GM23338 (cell line): ENCODE measurements at regions not wholly inside any gene's neighbourhood (a gene's known extent, or its start where the extent isn't known, plus 50 kb on each side); places are given as distances from the start of the nearest gene placed in this dataset.

Experiments
- ATAC-seq: fragments of 200-7000 bp; cut with Tn5 transposase; 3 replicates; pipeline ENCODE4 v1.9.1; 2020
- DNase-seq: peaks from one replicate; pipeline ENCODE4 v3.0.0-alpha.2; 2015; ENCODE audit warnings: low spot score
- H2AFZ ChIP-seq: fragments of 200-600 bp; sonication (generic); 2 replicates; pipeline ENCODE4 v1.8.0; 2016; ENCODE audit warnings: antibody characterized with exemption, mild to moderate bottlenecking, moderate library complexity
- H3F3A ChIP-seq: fragments of 200-600 bp; sonication (generic); replicated peaks from 2 replicates; pipeline ENCODE4 v1.8.0; 2017; ENCODE audit warnings: antibody characterized with exemption, mixed run types, low read depth
- H3K27ac ChIP-seq: fragments of 200-600 bp; sonication (generic); 2 replicates; pipeline ENCODE4 v1.6.1; 2016; ENCODE audit warnings: low read depth
- H3K27me3 ChIP-seq: fragments of 200-600 bp; sonication (generic); 2 replicates; pipeline ENCODE4 v1.8.0; 2016; ENCODE audit warnings: mild to moderate bottlenecking, mixed run types, moderate library complexity; ENCODE audit not compliant: insufficient read depth
- H3K36me3 ChIP-seq: fragments of 200-600 bp; sonication (generic); 2 replicates; pipeline ENCODE4 v1.8.0; 2016; ENCODE audit warnings: mild to moderate bottlenecking; ENCODE audit not compliant: insufficient read depth
- H3K4me1 ChIP-seq: fragments of 200-600 bp; sonication (generic); 2 replicates; pipeline ENCODE4 v1.8.0; 2016; ENCODE audit warnings: mild to moderate bottlenecking, moderate library complexity; ENCODE audit not compliant: insufficient read depth
- H3K4me2 ChIP-seq: fragments of 200-600 bp; sonication (generic); 2 replicates; pipeline ENCODE4 v1.7.1; 2017; ENCODE audit warnings: mixed run types
- H3K4me3 ChIP-seq: fragments of 200-600 bp; sonication (generic); 2 replicates; pipeline ENCODE4 v1.6.1; 2016; ENCODE audit warnings: mixed run types
- H3K79me2 ChIP-seq: fragments of 200-600 bp; sonication (generic); replicated peaks from 2 replicates; pipeline ENCODE4 v1.8.0; 2017; ENCODE audit warnings: mild to moderate bottlenecking; ENCODE audit not compliant: insufficient read depth
- H3K9me2 ChIP-seq: fragments of 200-600 bp; sonication (generic); 2 replicates; pipeline ENCODE4 v1.8.0; 2017; ENCODE audit not compliant: insufficient read depth
- H4K20me1 ChIP-seq: fragments of 200-600 bp; sonication (generic); replicated peaks from 2 replicates; pipeline ENCODE4 v1.8.0; 2017; ENCODE audit warnings: mild to moderate bottlenecking; ENCODE audit not compliant: insufficient read depth
- H3K27ac Mint-ChIP-seq: 2 replicates; pipeline ENCODE4 v1.8.0; 2020; ENCODE audit warnings: inconsistent platforms, mild to moderate bottlenecking, moderate library complexity, mixed read lengths
- H3K27me3 Mint-ChIP-seq: 3 replicates; pipeline ENCODE4 v1.8.0; 2022; ENCODE audit warnings: low read depth, mild to moderate bottlenecking, moderate library complexity, mixed read lengths, inconsistent platforms; ENCODE audit not compliant: insufficient read depth, poor library complexity
- H3K36me3 Mint-ChIP-seq: 3 replicates; pipeline ENCODE4 v1.8.0; 2021; ENCODE audit warnings: low read depth, mild to moderate bottlenecking, inconsistent platforms, moderate library complexity, mixed read lengths
- H3K4me1 Mint-ChIP-seq: 3 replicates; pipeline ENCODE4 v1.8.0; 2020; ENCODE audit warnings: mild to moderate bottlenecking, inconsistent platforms, mixed read lengths
- H3K4me3 Mint-ChIP-seq: 3 replicates; pipeline ENCODE4 v1.8.0; 2021; ENCODE audit warnings: moderate library complexity, mild to moderate bottlenecking, inconsistent platforms, mixed read lengths
- H3K9me3 Mint-ChIP-seq: 3 replicates; pipeline ENCODE4 v1.8.0; 2020; ENCODE audit warnings: moderate library complexity, mild to moderate bottlenecking, inconsistent platforms, mixed read lengths
- CREB1 ChIP-seq: fragments of 250-450 bp; sonication (Bioruptor Pico); IDR thresholded peaks from 2 replicates; pipeline ENCODE4 v1.5.0; 2020; ENCODE audit warnings: low read depth, mild to moderate bottlenecking, moderate library complexity
- EZH2 ChIP-seq: fragments of 200-600 bp; sonication (generic); IDR thresholded peaks from one replicate; pipeline ENCODE4 v1.8.0; 2017; ENCODE audit warnings: antibody characterized with exemption, mild to moderate bottlenecking, low read depth; ENCODE audit not compliant: unreplicated experiment
- JUNB ChIP-seq: IDR thresholded peaks from one replicate; pipeline ENCODE4 v1.6.1; 2016; ENCODE audit warnings: antibody characterized with exemption; ENCODE audit not compliant: unreplicated experiment
- STAT1 ChIP-seq: IDR thresholded peaks from one replicate; pipeline ENCODE4 v1.6.1; 2016; ENCODE audit warnings: antibody characterized with exemption; ENCODE audit not compliant: unreplicated experiment
- TF ChIP-seq, protein P1 (sequence below): IDR thresholded peaks from 2 replicates; pipeline ENCODE4 v1.6.1; 2016; ENCODE audit warnings: antibody characterized with exemption
- TF ChIP-seq, protein P2 (sequence below), 2 experiments: fragments of 200-600 bp in 1 of 2; sonication (generic) in 1 of 2; conservative IDR thresholded peaks; 2 replicates each; pipeline versions ENCODE4 v1.5.1 to v1.6.1; 2016 to 2017; ENCODE audit warnings: antibody characterized with exemption in 2 of 2, low read depth in 2 of 2, mild to moderate bottlenecking in 2 of 2, moderate library complexity in 1 of 2

DNA sequence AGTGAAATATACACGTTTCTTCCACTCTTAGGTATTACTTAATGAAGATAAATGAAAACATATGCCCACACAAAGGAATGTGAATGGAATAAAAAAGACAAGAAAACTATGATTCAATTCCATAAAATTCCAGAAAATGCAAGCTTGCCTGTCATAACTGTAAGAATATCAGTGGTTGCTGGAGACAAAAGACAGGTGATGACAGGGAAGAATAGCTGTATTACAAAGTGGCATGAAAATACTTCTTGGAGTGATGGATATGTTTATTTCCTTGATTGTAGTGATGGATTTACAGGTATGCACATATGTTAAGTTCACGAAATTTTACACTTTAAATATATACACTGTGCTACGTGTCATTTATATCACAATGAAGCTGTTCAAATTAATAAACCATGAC, 553.3 kb downstream of the HTR1A start (continued):
- no peak for TF ChIP-seq CREB1 (CRISPR knock-in tag)
- TF ChIP-seq, protein P1, sequence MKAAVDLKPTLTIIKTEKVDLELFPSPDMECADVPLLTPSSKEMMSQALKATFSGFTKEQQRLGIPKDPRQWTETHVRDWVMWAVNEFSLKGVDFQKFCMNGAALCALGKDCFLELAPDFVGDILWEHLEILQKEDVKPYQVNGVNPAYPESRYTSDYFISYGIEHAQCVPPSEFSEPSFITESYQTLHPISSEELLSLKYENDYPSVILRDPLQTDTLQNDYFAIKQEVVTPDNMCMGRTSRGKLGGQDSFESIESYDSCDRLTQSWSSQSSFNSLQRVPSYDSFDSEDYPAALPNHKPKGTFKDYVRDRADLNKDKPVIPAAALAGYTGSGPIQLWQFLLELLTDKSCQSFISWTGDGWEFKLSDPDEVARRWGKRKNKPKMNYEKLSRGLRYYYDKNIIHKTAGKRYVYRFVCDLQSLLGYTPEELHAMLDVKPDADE, result no peak
- no peak for TF ChIP-seq STAT1
- TF ChIP-seq, protein P2, sequence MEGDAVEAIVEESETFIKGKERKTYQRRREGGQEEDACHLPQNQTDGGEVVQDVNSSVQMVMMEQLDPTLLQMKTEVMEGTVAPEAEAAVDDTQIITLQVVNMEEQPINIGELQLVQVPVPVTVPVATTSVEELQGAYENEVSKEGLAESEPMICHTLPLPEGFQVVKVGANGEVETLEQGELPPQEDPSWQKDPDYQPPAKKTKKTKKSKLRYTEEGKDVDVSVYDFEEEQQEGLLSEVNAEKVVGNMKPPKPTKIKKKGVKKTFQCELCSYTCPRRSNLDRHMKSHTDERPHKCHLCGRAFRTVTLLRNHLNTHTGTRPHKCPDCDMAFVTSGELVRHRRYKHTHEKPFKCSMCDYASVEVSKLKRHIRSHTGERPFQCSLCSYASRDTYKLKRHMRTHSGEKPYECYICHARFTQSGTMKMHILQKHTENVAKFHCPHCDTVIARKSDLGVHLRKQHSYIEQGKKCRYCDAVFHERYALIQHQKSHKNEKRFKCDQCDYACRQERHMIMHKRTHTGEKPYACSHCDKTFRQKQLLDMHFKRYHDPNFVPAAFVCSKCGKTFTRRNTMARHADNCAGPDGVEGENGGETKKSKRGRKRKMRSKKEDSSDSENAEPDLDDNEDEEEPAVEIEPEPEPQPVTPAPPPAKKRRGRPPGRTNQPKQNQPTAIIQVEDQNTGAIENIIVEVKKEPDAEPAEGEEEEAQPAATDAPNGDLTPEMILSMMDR (conservative IDR thresholded peaks at IDR 0.05; ENCODE audit: low read depth in 2 of 2), result no peak

DNA sequence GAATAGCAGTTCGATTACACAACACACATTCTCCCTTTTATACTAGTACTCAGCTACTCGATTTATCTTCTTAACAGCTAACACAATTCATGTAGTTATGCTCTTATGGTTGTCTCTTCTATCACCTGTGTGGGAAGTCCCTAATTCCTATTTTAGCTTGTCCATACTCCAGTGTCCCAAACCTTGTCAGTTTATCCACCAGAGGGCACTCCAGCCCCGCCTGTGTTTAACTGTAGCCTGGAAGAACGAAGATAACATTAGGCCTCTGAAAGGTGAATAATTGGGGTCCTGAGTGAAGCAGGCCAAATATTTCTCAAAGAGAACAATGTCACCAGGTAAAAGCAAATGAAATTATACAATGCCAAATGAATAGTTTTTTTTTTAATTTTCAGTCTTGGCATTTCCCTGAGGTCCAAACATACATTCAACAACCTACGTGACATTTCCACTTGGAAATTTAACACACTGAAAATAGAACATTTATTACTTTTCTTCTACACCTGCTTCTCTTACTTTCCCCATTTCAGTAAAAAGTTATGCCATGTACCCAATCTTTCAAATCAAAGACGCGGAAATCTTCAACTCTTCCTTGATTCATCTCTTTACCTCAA, 560.7 kb downstream of the HTR1A start:
- Histone ChIP-seq H4K20me1 (no peaks in the 10 kb centered on the region), H3K4me2 (no peak overlapping the region), H3K9me2 (no peaks in the 10 kb centered on the region), H3K27ac (no peak overlapping the region), H3K36me3 (no peaks in the 10 kb centered on the region), H3K4me1 (no peaks in the 10 kb centered on the region), H3K4me3 (no peak overlapping the region), H3K79me2 (no peaks in the 10 kb centered on the region), H3K27me3 (no peaks in the 10 kb centered on the region), H3F3A (no peaks in the 10 kb centered on the region), H2AFZ (no peak overlapping the region)
- Mint-ChIP-seq H3K27ac (no peak overlapping the region), H3K4me3 (no peak overlapping the region), H3K36me3 (no peaks in the 10 kb centered on the region), H3K9me3 (no peaks in the 10 kb centered on the region; the same call in 2 of the 3 replicates), H3K4me1 (peaks cover 4% of the 10 kb centered on the region), H3K27me3 (no peaks in the 10 kb centered on the region)
- ATAC-seq (peak; percentile 96), DNase-seq (peak; percentile 79)
- TF ChIP-seq, protein P2 (conservative IDR thresholded peaks at IDR 0.05; ENCODE audit: low read depth in 2 of 2), result peak; percentile 92 to 96
- no peak for TF ChIP-seq JUNB

DNA sequence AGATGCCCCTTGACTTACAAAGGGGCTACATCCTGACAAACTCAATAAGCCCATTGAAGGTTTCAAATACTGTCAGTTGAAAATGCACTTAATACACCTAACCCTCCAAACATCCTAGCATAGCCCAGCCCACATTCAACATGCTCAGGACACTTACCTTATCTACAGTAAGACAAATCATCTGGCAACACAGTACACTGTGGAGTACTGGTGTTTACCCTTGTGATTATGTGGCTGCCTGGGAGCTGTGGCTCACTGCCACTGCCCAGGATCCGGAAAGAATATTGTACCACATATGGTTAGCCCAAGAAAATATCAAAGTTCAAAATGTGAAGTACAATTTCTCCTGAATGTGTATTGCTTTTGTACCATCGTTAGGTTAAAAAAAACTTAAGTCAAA, 562.2 kb downstream of the HTR1A start:
- H3K36me3 ChIP-seq, result no peaks in the 10 kb centered on the region
- H3K36me3 Mint-ChIP-seq, result no peaks in the 10 kb centered on the region
- ATAC-seq (no peak), DNase-seq (no peak)
- H3K4me3 Mint-ChIP-seq, result no peak overlapping the region
- no peak overlapping the region for H3K27ac Mint-ChIP-seq
- no peaks in the 10 kb centered on the region for H3K4me1 ChIP-seq
- H3K4me1 Mint-ChIP-seq, result peaks cover 4% of the 10 kb centered on the region
- no peaks in the 10 kb centered on the region for H3K79me2 ChIP-seq
- no peaks in the 10 kb centered on the region for H3K27me3 ChIP-seq
- H4K20me1 ChIP-seq, result no peaks in the 10 kb centered on the region
- no peak for TF ChIP-seq STAT1
- TF ChIP-seq, protein P1, result no peak
- no peak for TF ChIP-seq CREB1 (CRISPR knock-in tag)
- TF ChIP-seq, protein P2 (conservative IDR thresholded peaks at IDR 0.05; ENCODE audit: low read depth in 2 of 2), result no peak
- TF ChIP-seq EZH2, result no peak
- H3K9me2 ChIP-seq, result no peaks in the 10 kb centered on the region
- H3K27me3 Mint-ChIP-seq, result no peaks in the 10 kb centered on the region
- no peak overlapping the region for H3K4me3 ChIP-seq
- H3K4me2 ChIP-seq, result no peak overlapping the region
- H2AFZ ChIP-seq, result no peak overlapping the region
- no peak overlapping the region for H3K27ac ChIP-seq
- H3F3A ChIP-seq, result no peaks in the 10 kb centered on the region
- no peaks in the 10 kb centered on the region; the same call in 2 of the 3 replicates for H3K9me3 Mint-ChIP-seq
